ENCODE measurements at regions not wholly inside any gene's neighbourhood (a gene's known extent, or its start where the extent isn't known, plus 50 kb on each side); places are given as distances from the start of the nearest gene placed in this dataset.

DNA sequence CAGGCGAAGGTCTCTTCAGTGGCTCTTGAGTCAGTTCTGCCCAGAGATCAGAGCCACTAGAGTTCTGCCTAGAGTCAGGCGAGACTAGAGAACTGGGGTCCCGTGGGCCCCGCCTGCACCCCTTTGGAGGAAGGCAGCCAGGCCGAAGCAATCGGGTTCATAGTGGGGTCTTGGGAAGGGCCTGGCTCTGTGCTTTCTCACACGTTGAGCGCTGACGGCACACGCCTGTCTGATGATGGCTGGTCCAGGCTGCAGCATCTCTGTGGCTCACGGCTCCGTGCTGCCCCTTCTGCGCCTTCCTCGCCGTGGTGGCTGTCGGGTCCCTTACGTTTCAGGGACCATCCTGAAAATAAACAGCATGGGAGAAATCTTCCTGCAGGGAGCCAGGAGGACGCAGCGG, 78.3 kb upstream of the RNU6ATAC start:
- TF ChIP-seq CTCF (IDR thresholded peaks at IDR 0.05; ENCODE audit: insufficient read depth, low read depth, low read length) (no peak), EZH2 (IDR thresholded peaks at IDR 0.05; ENCODE audit: insufficient read depth, low read length) (no peak)
